22Rv1 (cell line): ENCODE measurements at regions not wholly inside any gene's neighbourhood (a gene's known extent, or its start where the extent isn't known, plus 50 kb on each side); places are given as distances from the start of the nearest gene placed in this dataset.

Source experiments
- H3K27ac ChIP-seq: fragments of 450-650 bp; 2 replicates; pipeline ENCODE4 v1.5.1; 2017
- ZFX ChIP-seq: fragments of 450-650 bp; IDR thresholded peaks from 2 replicates; pipeline ENCODE4 v1.6.1; 2017; ENCODE audit warnings: antibody characterized with exemption, borderline replicate concordance
- TF ChIP-seq, protein P1 (sequence below): fragments of 450-650 bp; IDR thresholded peaks from 2 replicates; pipeline ENCODE4 v1.5.1; 2017; ENCODE audit warnings: mild to moderate bottlenecking

DNA sequence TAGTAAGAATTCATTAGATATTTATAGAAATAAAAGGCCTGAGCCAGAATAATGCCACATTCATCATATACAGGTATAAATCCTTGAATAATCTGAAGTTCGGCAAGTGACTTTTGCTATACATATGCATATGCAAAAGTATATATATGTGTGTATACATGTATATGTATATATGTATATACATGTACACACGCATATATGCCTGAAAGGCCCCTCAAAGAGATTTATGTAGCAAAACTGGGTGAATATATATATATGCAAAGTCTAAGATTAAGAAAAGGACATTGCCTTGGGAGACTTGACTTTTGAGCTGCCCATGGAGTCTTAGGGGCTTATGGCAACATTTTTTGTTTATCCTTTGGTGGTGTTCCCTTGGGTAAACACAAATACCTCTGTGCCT is 231.4 kb downstream of the BMP2 start:
- H3K27ac ChIP-seq = no peak overlapping the region
- TF ChIP-seq, protein P1, sequence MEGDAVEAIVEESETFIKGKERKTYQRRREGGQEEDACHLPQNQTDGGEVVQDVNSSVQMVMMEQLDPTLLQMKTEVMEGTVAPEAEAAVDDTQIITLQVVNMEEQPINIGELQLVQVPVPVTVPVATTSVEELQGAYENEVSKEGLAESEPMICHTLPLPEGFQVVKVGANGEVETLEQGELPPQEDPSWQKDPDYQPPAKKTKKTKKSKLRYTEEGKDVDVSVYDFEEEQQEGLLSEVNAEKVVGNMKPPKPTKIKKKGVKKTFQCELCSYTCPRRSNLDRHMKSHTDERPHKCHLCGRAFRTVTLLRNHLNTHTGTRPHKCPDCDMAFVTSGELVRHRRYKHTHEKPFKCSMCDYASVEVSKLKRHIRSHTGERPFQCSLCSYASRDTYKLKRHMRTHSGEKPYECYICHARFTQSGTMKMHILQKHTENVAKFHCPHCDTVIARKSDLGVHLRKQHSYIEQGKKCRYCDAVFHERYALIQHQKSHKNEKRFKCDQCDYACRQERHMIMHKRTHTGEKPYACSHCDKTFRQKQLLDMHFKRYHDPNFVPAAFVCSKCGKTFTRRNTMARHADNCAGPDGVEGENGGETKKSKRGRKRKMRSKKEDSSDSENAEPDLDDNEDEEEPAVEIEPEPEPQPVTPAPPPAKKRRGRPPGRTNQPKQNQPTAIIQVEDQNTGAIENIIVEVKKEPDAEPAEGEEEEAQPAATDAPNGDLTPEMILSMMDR = no peak
- no peak for TF ChIP-seq ZFX

DNA sequence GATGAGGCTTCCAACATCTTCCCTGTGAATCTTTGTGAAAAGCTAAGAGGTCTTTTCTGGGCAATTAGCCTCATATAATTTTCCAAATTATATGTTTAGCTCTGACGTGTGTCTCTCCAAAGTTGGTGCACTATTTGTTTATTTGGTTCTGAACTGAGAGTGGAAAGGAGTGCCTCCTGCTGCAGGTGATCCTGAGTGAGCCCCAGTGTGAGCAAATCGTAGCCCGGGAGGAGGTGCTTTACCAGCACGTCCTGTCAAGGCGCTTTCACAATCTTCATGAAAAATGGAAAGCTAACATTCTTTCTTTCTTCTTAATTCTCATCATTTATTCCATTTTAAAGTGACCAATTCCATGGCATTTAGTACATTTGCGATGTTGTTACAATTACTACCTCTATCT is 231.9 kb downstream of the BMP2 start:
- no peak for TF ChIP-seq ZFX
- TF ChIP-seq, protein P1 = no peak
- no peak overlapping the region for H3K27ac ChIP-seq

DNA sequence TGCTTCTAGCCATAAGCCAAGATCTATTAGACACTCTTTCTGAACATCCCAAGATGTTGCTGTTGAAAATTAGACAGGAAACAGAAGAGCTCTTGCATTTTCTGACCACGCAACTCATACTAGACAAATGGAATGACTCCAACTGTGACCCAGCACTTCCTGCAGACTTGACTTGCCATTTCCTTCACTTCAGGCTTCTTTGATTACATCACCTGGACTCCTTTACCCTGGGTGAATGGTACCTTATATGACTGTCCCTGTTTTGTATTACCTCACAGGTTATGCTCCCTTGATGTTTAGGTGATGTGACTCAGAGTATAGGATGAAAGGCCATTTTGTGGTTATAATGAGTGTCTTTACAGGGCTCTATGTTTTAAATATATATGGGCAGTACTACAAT is 236.1 kb downstream of the BMP2 start:
- no peak overlapping the region for H3K27ac ChIP-seq
- TF ChIP-seq ZFX = no peak
- TF ChIP-seq, protein P1 = no peak

DNA sequence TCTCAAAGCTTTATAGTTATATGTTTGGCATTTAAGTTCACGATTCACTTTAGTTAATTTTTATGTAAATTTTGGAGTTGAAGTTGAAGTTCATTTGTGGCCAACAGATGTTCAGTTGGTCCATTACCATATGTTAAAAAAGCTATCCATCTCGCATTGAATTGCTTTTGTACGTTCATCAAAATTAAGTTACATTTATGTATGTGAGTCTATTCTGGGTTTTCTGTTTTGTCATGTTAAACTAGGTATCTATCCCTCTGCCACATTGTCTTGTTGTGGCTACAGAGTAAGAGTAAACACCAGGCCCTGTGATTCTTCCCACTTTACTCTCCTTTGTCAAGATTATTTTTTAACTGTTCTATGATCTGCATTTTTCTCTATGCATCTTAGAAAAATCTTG is 237.3 kb downstream of the BMP2 start:
- no peak for TF ChIP-seq ZFX
- TF ChIP-seq, protein P1 = no peak
- no peak overlapping the region for H3K27ac ChIP-seq

DNA sequence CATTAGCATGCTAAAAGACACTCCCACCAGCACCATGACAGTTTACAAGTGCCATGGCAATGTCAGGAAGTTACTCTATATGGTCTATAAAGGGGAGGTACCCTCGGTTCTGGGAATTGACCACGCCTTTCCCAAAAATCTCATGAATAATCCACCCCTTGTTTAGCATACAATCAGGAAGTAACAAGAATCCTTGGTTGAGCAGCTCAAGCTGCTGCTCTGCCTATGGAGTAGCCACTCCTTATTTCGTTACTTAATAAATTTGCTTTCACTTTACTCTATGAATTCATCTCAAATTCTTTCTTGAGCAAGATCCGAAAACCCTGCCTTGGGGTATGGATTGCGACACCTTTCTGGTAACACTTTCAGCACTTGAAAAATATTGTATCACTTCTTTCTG is 243.0 kb downstream of the BMP2 start:
- TF ChIP-seq, protein P1 = no peak
- TF ChIP-seq ZFX = no peak
- no peak overlapping the region for H3K27ac ChIP-seq

DNA sequence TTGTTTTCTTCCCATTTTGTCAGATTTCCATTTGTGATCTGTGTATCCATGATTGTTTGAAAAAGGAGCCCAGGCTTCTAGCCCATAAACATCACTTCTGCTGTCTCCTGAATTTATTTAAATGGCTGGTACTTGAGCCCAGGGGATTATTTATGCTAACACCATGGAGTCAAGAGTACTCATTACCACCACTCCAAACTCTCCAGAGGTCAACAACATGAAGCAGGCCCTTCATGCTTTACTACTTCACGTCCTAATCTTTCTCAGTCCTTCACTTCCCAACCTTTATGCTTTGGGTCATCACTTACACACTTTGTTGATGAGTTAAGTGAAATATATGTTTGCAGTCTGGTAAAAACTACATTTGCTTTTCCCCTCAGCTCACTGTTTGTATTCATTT is 247.8 kb downstream of the BMP2 start:
- TF ChIP-seq, protein P1 = no peak
- TF ChIP-seq ZFX = no peak
- no peak overlapping the region for H3K27ac ChIP-seq

DNA sequence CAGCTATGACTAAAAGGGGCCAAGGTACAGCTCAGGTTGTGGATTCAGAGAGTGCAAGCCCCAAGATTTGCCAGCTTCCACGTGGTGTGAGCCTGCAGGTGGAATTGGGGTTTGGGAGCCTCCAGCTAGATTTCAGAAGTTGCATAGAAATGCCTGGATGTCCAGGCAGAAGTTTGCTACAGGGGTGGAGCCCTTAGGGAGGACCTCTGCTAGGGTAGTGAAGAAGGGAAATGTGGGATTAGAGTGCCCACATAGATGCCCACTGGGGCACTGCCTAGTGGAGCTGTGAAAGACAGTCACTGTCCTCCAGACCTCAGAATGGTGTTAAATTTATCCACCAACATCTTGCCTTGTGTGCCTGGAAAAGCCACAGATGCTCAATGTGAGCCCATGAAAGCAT is 255.1 kb downstream of the BMP2 start:
- TF ChIP-seq, protein P1 = no peak
- no peak for TF ChIP-seq ZFX
- H3K27ac ChIP-seq = no peak overlapping the region
